Dedifferentiated amniotic fluid mesenchymal stem cell (primary cell): ENCODE measurements at regions not wholly inside any gene's neighbourhood (a gene's known extent, or its start where the extent isn't known, plus 50 kb on each side); places are given as distances from the start of the nearest gene placed in this dataset.
"Not testable (repeated sequence)": the region's sequence is repeated elsewhere in the genome, so short reads cannot be mapped to it uniquely, and the experiment has no call there.

ENCODE experiments used
- DNase-seq: peaks from one replicate; pipeline ENCODE4 v3.0.0-alpha.2; 2016; ENCODE audit errors: extremely low spot score

DNA sequence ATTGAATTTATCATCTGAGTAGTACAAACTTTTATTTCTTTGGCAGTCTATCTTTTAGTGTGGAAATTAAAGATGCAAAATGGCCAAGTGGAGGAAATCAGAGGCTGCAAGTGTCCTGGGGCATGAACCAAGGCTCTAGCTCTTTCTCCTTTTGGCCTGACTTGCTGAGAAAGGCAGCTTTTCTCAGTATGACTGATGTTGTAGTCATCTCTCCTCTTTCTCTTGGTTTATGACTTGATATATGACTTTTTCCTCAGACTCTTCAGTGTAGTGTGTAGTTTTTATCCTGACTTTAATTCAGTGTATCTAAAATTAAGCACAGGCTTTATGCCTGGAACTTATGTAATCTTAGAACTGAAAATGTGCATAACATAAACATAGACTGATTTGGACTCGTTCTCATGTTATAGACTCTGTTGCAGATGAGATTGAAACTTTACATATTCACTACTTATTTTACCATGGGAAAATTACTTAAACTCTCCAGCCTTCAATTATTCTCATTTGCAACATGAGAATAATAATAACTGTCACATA is 65.7 kb downstream of the SLITRK5 start:
- DNase-seq, result no peak

DNA sequence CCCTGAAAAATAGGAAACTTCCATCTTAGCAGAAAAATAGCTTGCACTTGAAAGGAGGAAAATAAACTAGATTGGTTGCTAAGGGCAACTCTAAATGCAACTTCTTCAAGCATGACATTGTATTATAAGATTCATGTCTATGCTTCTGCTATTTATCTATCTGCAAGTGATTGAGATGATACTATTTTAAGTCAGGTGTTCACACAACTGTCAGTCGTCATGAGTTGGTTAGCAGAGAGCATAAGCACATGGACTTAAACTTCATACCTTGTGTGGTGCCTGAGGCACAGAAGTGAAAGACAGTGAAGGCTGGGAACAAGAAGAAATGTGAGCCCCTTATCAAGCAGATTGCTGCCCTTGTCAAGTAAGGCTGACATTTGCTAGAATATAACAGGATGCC is 82.9 kb downstream of the SLITRK5 start:
- no peak for DNase-seq

DNA sequence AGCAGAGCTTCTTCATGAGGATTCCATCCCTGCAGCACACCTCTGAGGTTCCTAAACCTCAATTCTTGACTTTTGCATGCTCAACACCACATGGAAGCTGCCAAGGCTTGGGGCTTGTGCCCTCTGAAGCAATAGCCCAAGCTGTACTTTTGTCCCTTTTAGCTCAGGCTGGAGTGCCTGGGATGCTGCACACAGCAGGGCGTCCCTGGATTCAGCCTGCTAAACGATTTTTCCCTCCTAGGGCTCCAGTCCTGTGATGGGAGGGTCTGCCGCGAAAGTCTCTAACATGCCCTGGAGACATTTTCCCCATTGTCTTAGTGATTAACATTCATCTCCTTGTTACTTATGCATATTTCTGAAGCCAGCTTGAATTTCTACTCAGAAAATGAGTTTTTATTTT is 98.3 kb downstream of the SLITRK5 start:
- DNase-seq, result no peak

DNA sequence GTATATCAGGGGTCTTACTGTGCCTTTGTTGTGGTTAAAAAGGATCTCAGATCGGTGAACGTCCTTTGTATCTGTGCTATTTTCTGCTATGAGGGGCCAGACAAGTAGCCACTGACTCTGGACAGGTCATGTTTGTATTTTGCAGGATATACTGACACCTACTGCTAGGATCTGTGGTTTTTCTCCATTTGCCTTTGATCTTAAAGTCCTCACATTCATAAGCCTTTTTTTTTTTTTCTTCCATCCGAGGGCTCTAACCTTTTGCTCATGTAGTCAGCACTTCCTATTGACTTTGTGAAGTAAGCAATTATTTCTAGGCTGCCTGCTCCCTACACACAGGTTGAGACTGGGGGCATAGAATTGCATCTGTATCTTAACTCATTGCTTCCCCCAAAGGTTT is 106.2 kb downstream of the SLITRK5 start:
- DNase-seq, result no peak

DNA sequence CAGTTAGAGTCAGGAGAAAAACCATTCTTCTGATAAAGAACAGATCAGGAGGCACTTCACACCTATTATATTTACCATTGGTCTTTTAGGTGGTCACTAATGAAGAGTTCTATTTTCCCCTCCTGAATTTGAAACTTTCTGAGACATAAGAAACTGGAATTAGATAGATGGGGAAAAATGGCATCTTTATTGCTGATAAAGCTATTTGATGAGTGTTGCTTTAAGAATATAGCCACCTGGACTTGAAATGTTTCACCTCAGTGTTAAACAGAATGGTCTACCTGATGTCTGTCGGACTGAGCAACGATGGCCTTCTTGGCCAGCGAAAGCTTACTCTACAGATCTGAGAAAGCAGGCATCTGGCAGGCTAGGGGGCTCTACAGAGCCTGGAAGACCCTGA is 107.0 kb downstream of the SLITRK5 start:
- no peak for DNase-seq

DNA sequence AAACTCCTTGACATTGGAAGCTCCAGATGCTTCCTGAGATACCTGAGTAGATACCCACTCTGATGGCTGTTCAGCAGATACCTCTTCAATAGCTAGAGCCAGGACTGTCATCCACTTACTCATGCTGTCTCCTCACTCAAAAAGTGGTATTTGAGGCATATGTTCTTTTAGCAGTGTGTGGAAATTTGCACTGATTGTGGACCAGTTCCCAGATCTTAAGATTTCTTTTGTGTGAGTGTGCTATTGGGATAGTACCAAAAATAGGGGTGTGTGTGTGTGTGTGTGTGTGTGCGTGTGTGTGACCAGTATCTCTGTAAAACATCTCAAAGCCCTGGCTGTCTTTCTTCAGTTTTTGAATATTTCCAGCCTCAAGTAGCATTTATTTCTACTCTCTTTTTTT is 108.3 kb downstream of the SLITRK5 start:
- DNase-seq, result no peak

DNA sequence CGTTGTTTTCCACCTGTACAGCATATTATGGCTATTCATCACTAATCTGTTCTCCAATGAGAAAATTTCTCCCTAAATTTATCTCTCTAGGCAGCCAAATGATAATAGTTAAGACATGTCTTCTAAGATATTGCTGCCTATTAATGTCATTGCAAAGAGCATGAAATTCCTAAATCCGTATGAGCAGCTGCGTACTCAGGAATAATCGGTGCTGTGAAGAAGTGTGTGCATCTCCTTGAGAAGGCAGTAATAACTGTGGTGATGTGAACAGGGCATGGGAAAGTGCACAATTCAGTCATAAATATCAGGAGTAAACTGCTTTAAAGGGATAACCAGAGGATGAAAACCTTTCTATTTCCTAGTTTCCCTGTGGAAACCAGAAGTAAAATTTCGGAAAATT is 112.2 kb downstream of the SLITRK5 start:
- no peak for DNase-seq

DNA sequence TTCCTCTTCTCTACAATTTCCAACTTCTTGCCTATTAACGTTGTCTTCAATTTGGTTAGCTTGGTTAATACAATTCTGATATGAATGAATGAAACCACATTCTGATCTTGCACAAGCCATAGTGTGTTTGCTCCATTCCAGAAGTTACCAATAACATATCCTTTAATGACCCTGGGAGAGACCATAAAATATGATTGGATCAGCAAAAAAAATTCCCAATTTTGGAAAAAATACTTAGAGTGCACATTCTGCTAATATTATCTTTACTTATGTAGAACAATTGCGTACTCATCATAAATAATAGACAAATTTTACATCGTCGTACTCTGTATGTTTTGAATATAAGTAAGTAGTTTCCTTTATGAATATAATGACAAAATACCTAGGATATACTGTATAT is 117.2 kb downstream of the SLITRK5 start:
- DNase-seq, result no peak

DNA sequence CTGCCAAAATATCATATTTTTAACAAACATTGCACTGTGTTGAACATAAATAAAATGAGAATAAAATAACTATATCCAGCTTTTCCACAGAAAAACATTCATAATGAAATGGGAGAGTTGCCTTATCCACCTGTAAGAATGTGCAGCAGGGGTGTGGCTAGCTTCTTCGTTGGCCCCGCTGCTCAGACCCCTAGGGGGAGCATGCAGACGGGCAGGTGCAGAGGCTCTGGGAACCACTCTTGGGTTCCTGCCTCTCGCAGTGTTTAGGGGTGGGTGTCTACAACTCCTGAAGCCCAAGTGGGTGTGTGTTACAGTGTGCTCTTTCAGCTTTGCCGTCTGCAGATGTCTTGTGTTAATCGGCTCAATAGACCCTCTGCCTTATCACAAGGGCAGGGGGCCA is 121.7 kb downstream of the SLITRK5 start:
- DNase-seq, result no peak

DNA sequence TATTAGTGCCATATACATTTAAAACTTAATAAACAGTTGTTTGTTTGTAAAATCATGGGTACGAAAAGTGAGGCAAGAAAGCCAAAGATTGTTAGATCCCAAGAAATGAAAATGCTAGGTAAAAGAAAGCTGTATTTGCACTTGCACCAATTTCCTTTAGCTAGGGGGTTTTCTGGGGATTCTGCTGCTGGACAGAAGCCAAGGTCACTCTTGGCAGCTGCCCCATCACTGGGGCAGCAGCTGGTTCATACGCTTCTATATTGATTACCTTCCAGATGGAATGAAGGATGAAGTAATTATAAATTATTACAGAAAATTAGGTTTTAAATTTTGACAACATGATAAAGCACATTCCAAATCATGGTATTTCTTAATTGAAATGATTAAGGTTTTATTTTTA is 127.4 kb downstream of the SLITRK5 start:
- no peak for DNase-seq

DNA sequence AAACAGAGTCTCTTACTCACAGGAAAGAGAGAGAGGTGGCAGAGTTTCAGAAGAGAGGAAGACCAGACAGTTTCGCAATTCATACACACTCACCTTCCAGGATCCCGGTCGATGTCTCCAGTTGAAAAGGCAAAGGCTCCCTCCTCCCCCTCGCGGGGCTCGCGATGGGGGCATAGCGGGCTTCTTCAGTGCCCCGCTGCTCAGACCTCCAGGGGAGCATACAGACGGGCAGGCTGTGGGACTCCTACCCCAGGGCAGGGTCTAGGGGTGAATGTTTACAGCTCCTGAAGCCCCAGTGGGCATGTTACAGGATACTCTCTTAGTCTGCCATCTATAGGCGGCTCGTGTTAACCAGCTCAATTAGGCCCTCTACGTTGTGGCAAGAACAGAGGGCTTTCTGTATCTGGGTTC is 139.2 kb downstream of the SLITRK5 start:
- DNase-seq, result no peak

DNA sequence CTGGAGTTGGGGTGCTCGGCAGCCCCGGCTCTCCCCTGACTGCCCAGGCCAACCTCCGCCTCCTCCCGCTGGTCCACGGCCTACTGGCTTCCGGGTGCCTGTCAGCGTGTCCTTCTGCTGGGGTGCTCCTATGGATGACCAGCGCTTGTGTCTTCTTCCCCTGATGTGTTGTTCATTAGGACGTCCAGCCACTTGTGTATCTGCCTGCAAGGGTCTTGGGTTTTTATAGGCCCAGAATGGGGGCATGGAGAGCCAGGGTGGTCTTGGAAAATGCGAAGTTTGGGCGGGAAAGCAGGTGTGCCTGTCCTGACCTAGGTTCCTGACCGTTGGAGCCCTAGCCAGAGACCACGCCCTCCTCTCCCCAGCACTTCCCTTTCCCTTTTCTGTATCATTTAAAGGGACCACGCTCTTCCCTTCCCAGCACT is 139.8 kb downstream of the SLITRK5 start:
- no peak for DNase-seq

DNA sequence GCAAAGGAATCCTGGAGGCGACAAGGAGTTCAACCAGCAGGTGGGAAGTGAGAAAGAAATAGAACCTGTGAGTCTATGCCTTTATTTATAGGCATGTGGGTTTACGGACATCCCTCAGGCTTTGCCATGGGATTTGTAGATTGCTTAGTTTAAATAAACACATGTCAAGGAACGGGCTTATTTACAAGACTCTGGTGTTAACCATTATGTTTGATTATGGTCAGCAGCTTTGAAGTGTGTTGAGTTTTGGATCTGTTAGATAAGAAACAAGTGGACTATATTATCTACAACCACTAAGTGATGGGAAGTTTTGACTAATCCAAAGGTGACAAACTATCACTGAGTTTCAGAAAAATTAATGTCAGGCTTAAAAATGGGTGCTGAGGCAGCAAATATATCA is 143.2 kb downstream of the SLITRK5 start:
- DNase-seq, result no peak

DNA sequence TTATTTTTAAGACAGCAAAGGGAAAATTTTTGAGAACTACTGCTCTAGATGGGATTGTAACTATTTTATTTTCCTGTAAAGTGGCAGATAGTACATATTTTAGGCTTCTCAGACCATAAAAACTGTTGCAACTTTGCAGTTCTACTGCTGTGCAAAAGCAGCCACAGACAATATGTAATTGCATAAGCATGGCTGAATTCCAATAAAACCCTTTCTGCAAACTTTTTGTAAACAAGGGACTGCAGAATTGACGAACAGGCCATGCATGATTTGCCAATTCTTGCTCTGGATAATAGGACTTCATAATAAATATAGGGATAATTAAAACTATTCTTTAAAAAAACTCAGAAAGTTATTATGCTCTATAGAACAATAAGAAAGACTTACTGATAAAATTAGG is 149.1 kb downstream of the SLITRK5 start:
- DNase-seq, result no peak

DNA sequence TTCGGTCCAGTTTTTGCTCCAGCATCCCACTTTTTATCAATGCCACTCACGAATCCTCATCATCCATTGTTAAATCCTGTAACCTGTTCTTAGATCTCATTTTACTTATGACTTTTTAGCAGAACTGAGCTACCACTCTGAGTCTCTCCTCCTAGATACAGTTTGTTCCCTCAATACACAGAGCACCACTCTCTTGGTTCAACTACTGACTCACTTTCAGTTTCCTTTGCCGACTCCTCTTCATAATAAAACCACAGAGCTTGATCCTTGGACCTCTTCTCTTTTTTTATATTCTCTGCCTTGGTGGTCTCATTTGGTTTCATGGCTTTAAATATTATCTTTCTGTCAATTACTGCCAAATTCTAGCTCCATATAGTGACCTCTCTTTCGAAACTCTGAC is 150.3 kb downstream of the SLITRK5 start:
- DNase-seq, result no peak

DNA sequence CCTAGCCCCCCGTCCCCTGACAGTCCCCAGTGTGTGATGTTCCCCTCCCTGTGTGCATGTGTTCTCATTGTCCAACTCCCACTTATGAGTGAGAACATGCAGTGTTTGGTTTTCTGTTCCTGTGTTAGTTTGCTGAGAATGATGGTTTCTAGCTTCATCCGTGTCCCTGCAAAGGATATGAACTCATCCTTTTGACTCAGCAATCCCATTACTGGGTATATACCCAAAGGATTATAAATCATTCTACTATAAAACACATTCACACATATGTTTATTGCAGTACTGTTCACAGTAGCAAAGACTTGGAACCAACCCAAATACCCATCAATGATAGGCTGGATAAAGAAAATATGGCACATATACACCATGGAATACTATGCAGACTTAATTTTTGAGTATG is 155.1 kb downstream of the SLITRK5 start:
- DNase-seq, result not testable (repeated sequence)

DNA sequence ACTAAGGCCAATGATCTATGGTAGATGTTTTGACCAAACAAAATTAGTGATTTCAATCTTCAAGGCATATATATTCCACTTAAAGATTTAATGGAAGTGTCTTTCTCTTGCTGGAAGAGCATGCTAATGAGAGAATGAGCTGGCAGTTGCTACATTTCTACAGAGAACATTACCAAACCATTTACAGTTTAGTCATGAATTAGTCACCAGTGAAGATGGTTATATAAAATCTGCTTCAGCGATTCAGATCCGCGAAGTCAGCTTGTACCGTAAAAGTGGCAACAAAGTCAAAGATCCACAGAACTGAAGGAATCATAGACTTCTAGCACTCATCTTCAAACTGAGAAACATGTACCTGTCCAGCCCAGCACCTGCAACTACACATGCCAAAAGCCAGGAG is 156.3 kb downstream of the SLITRK5 start:
- no peak for DNase-seq

DNA sequence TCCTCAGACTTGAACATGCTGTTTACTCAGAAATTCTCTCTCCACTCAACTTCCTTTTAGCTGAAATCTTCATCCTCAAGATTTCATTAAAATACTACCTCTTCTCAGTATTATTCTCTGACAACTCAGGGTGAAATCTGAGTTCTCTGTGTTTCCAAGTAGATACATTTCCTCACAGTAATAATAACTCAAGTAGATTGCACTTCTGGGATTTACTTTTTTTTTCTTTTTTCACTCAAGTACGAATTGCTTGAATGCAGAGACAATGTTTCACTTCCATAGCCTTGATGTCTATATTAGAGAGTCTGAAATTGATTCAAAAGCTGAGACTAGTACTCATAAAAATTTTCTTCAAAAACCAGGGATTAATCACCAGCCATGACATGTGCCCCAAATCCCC is 166.4 kb downstream of the SLITRK5 start:
- no peak for DNase-seq

DNA sequence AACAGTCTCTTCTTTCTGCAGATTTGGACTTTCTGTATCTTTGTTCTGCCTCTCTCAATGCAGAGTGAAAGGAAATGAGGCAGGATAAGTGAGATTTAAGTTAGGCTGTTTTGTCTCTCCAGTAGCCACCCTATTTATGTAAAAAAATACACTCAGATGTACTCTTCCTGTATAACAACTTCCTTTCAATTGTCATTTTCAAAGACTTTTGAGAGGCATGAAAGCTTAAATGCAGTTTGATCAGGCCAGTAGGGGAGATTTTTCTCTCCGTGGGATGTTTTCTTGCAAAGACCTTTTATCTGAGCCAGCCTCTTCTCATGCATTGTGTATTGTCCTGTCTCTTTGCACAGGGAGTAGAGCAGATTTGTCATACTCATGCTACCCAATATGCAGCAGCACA is 166.8 kb downstream of the SLITRK5 start:
- no peak for DNase-seq

DNA sequence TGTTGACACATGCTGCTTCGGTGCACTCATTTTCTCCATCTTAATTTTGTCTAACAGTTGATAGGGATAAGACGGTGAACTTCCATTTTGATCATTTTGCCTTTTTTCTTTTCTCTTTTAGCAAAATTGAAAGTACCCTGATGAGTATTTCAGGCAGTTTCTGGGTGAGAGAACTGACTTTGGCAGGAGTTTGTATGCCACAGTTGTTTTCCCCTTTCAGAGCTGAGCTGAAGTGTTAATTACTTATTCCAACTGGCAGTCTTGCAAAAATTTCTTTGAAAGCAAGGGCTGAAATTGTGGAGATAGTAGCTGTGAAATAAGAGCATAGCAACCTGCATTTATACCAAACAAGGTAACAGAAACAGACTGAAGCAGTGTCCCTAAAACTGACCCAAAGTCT is 180.2 kb downstream of the SLITRK5 start:
- no peak for DNase-seq

DNA sequence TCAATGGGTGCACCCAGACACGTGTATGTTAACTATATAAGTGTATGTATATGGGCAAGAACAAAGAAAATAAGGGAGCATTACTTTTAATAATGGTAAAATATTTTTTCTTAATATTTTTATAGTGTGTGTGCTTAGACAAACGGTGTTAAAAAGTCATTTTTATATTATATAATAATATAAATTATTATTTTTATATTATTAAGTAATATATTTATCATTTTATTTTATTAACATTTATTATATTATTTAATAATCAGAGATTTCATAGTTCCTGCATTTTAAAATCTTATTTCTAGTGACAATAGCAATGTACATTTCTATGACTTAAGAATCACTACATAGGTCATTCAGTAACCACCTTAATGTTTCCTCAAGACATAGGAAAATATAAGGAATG is 184.4 kb downstream of the SLITRK5 start:
- no peak for DNase-seq

DNA sequence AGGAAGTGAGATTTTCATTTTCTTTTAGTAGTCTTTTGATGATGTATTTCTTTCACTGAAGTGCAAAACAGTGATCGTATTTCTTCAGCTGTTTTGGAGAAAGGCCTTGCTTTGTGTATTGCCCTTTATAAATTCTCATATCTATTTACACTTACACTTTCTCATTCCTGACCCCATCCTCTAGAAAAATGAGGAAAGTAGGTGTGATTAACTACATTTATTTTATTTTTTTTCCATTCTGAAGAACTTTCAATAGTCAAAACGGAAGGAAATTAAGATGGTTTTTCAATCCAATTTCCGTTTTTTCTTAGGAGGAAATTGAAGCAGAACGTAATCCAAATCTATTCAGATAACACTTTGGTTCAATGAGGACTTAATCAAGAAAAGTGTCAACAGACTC is 188.1 kb downstream of the SLITRK5 start:
- no peak for DNase-seq

DNA sequence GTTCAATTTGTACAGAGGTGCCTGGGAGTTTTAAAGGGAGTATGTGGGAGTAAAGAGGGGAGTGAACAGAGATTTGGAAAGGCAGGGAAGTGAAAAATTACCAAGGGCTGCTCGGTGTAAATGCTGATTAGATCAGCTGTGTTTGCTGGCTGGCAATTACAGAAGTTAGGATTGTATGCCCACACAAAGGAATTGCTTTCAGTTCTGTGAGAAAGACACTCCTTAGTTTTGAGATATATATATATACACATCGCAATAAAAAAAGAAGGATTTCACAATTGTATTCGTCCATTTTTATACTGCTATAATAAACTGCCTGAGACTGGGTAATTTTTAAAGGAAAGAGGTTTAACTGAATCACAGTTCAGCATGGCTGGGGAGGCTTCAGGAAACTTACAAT is 196.3 kb downstream of the SLITRK5 start:
- no peak for DNase-seq

DNA sequence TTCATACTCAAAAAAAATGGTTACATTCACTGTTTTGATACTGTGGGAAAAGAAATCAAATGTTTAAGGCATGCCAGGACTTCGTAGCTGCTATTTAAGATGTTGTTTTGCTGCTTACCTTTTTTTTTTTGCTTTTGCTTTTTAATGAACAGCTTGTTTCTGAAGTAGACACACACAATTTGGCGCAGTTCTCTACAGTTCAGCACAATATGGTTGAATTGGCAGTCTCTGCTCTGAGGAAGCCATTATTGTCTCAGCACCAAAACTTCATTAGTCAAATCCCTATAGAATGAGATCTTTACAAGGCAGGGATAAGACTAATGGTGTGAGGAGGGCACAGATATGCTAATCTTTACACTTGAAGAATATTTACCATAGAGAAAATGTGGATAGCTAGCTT is 197.6 kb downstream of the SLITRK5 start:
- DNase-seq, result no peak

DNA sequence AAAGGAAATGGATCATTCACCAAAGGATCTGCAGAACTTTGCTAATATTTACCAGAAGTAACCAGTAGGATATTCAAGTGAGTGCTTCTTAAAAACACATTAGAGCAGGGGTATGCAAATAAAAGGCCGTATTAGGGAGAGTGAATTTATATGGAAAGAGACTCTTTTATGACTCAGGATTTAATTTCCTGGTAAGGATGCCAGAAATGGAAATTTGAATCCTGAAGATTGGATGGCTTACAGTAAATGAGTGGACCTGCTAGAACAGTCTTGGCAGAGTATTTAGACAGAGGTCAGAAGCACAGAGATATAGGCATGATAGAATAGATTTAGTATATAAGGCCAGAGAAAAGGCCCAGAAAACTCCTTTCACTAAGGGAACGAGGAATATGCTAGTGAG is 201.6 kb downstream of the SLITRK5 start:
- DNase-seq, result no peak
